Right lobe of liver (tissue), 6 donors: ENCODE measurements at regions not wholly inside any gene's neighbourhood (a gene's known extent, or its start where the extent isn't known, plus 50 kb on each side); places are given as distances from the start of the nearest gene placed in this dataset.

Experiments used
- ATAC-seq, 4 donors: fragments of 200-7000 bp; cut with Tn5 transposase; one replicate each; pipeline ENCODE4 v1.9.1; 2020; ENCODE audit warnings: mild to moderate bottlenecking in 4 of 4, moderate library complexity in 4 of 4
- DNase-seq, 3 donors: peaks; one replicate each; pipeline ENCODE4 v3.0.0-alpha.2; 2020
- H3K27ac ChIP-seq, 3 donors: fragments of 200-600 bp; one replicate each; pipeline ENCODE4 v1.8.0; 2022
- H3K27me3 ChIP-seq, 2 donors: fragments of 200-600 bp; one replicate each; pipeline ENCODE4 v1.8.0; 2022
- H3K36me3 ChIP-seq, 4 donors: fragments of 200-600 bp; sonication (generic) in 1 of 4; one replicate each; pipeline versions ENCODE4 v1.5.1 to v1.8.0; 2017 to 2022; ENCODE audit warnings: control low read depth in 1 of 4
- H3K4me1 ChIP-seq, 4 donors: fragments of 200-600 bp; sonication (generic) in 1 of 4; one replicate each; pipeline versions ENCODE4 v1.5.1 to v1.8.0; 2017 to 2022; ENCODE audit warnings: control low read depth in 1 of 4
- H3K4me3 ChIP-seq, 3 donors: fragments of 200-600 bp; one replicate each; pipeline ENCODE4 v1.8.0; 2022
- H3K9me3 ChIP-seq, 4 donors: fragments of 200-600 bp; sonication (generic) in 1 of 4; one replicate each; pipeline versions ENCODE4 v1.5.1 to v1.8.0; 2017 to 2022; ENCODE audit warnings: control low read depth in 1 of 4
- CTCF ChIP-seq, 4 donors: fragments of 200-600 bp in 3 of 4; fragments of 450-650 bp in 1 of 4; IDR thresholded peaks; one replicate each; pipeline versions ENCODE4 v1.5.1 to v1.8.0; 2016 to 2022; ENCODE audit warnings: antibody characterized with exemption in 4 of 4, mild to moderate bottlenecking in 2 of 4
- POLR2A ChIP-seq: fragments of 450-650 bp; IDR thresholded peaks from one replicate; pipeline ENCODE4 v1.6.1; 2017; ENCODE audit warnings: antibody characterized with exemption, mild to moderate bottlenecking
- WGBS: methylation state at CpG from one replicate; pipeline ENCODE4 v1.1.6; 2018; ENCODE audit warnings: low coverage, low lambda C conversion rate; ENCODE audit not compliant: insufficient coverage; ENCODE audit errors: missing lambda C conversion rate; 5-methylcytosine and 5-hydroxymethylcytosine counted together
- intact Hi-C, 2 donors: fragments of 100-400 bp; cut with DNase I; formaldehyde crosslinking; loops; one replicate each; pipeline versions ENCODE4 v1.11.2 to v1.14.1; 2022
- donor health status: DM: no; HTN: yes; CAD: no.
- donor health status: DM: no; HTN: no; CAD: no.
- donor health status: DM: no; HTN: no; CAD: no.
- donor health status: DM: no; HTN: yes; CAD: no.
- donor health status: DM: no; HTN: yes; CAD: no.

GRCh38 chr2:106990297-106990696, 104.3 kb upstream of the ST6GAL2 start:
- DNase-seq (no peak), ATAC-seq (no peak)
- no peaks in the 10 kb centered on the region for H3K27me3 ChIP-seq
- intact Hi-C loops: no loop called here
- H3K4me3 ChIP-seq: no peak overlapping the region
- TF ChIP-seq CTCF (IDR thresholded peaks at IDR 0.05) (no peak), POLR2A (no peak)
- H3K9me3 ChIP-seq: no peaks in the 10 kb centered on the region
- WGBS: 46% methylated on average over 3 of the region's 3 CpGs
- no peak overlapping the region for H3K27ac ChIP-seq
- H3K4me1 ChIP-seq: no peaks in the 10 kb centered on the region
- H3K36me3 ChIP-seq: no peaks in the 10 kb centered on the region

- ATAC-seq: no peak
- H3K27ac ChIP-seq: no peak overlapping the region
- no peak for DNase-seq
- no peaks in the 10 kb centered on the region for H3K9me3 ChIP-seq
- no peak overlapping the region for H3K4me3 ChIP-seq
- no peaks in the 10 kb centered on the region for H3K4me1 ChIP-seq
- H3K27me3 ChIP-seq: no peaks in the 10 kb centered on the region
- intact Hi-C loops: no loop called here
- 45% methylated on average over 2 of the region's 2 CpGs for WGBS
- H3K36me3 ChIP-seq: no peaks in the 10 kb centered on the region
- no peak for TF ChIP-seq POLR2A
These were observed 105.9 kb upstream of the ST6GAL2 start for GRCh38 chr2:106991866-106992265.

- no peaks in the 10 kb centered on the region for H3K4me1 ChIP-seq
- no peak overlapping the region for H3K4me3 ChIP-seq
- DNase-seq (no peak), ATAC-seq (no peak)
- no peak overlapping the region for H3K27ac ChIP-seq
- TF ChIP-seq POLR2A (no peak), CTCF (IDR thresholded peaks at IDR 0.05) (no peak)
- intact Hi-C loops: no loop called here
- no peaks in the 10 kb centered on the region for H3K27me3 ChIP-seq
- no peaks in the 10 kb centered on the region for H3K9me3 ChIP-seq
- 39% methylated on average over 7 of the region's 7 CpGs for WGBS
- H3K36me3 ChIP-seq: no peaks in the 10 kb centered on the region
These were observed 109.6 kb upstream of the ST6GAL2 start for GRCh38 chr2:106995556-106995955.

GRCh38 chr2:106996171-106996769, 110.3 kb upstream of the ST6GAL2 start:
- WGBS: 51% methylated on average over 11 of the region's 11 CpGs
- no peaks in the 10 kb centered on the region for H3K27me3 ChIP-seq
- TF ChIP-seq CTCF (IDR thresholded peaks at IDR 0.05) (no peak), POLR2A (no peak)
- intact Hi-C loops: no loop called here
- H3K4me3 ChIP-seq: no peak overlapping the region
- DNase-seq (no peak), ATAC-seq (no peak)
- no peaks in the 10 kb centered on the region for H3K36me3 ChIP-seq
- no peaks in the 10 kb centered on the region for H3K4me1 ChIP-seq
- no peaks in the 10 kb centered on the region for H3K9me3 ChIP-seq
- no peak overlapping the region for H3K27ac ChIP-seq

GRCh38 chr2:106997204-106997603, 111.2 kb upstream of the ST6GAL2 start:
- intact Hi-C loops: no loop called here
- 70% methylated on average over 3 of the region's 3 CpGs for WGBS

More at GRCh38 chr2:106997204-106997603, 111.2 kb upstream of the ST6GAL2 start:
- H3K27me3 ChIP-seq: no peaks in the 10 kb centered on the region
- H3K4me3 ChIP-seq: no peak overlapping the region
- no peaks in the 10 kb centered on the region for H3K4me1 ChIP-seq
- DNase-seq: no peak
- ATAC-seq: peak in 1 of 4 donors; percentile 17
- no peak for TF ChIP-seq CTCF (IDR thresholded peaks at IDR 0.05)
- no peak for TF ChIP-seq POLR2A
- H3K27ac ChIP-seq: no peak overlapping the region
- H3K9me3 ChIP-seq: no peaks in the 10 kb centered on the region
- H3K36me3 ChIP-seq: no peaks in the 10 kb centered on the region
